OCI-LY1 (cell line): ENCODE measurements at regions not wholly inside any gene's neighbourhood (a gene's known extent, or its start where the extent isn't known, plus 50 kb on each side); places are given as distances from the start of the nearest gene placed in this dataset.

Experiments used
- H2AFZ ChIP-seq: fragments of 200-600 bp; sonication (generic), shearing (Covaris generic); 2 replicates; pipeline ENCODE4 v1.6.0; 2014; ENCODE audit warnings: antibody characterized with exemption, mild to moderate bottlenecking, low read length
- H3F3A ChIP-seq: fragments of 200-600 bp; sonication (generic), shearing (Covaris generic); 2 replicates; pipeline ENCODE4 v1.6.0; 2014; ENCODE audit warnings: mild to moderate bottlenecking, antibody characterized with exemption, low read length, moderate library complexity; ENCODE audit not compliant: insufficient read depth
- H3K27ac ChIP-seq: fragments of 200-600 bp; sonication (generic); 2 replicates; pipeline ENCODE4 v1.5.1; 2014; ENCODE audit warnings: low read length, mixed run types, mild to moderate bottlenecking, low read depth; ENCODE audit not compliant: poor library complexity, severe bottlenecking
- H3K27me3 ChIP-seq: fragments of 200-600 bp; sonication (generic); 2 replicates; pipeline ENCODE4 v1.6.0; 2014; ENCODE audit warnings: antibody characterized with exemption, mild to moderate bottlenecking, low read length, moderate library complexity; ENCODE audit not compliant: insufficient read depth
- H3K36me3 ChIP-seq: fragments of 200-600 bp; sonication (generic); 2 replicates; pipeline ENCODE4 v1.6.1; 2014; ENCODE audit warnings: mild to moderate bottlenecking, antibody characterized with exemption, low read length, moderate library complexity, mixed read lengths; ENCODE audit not compliant: insufficient read depth
- H3K4me1 ChIP-seq: fragments of 200-600 bp; sonication (generic); 2 replicates; pipeline ENCODE4 v1.5.1; 2014; ENCODE audit warnings: mild to moderate bottlenecking, low read length, moderate library complexity; ENCODE audit not compliant: insufficient read depth, severe bottlenecking
- H3K4me2 ChIP-seq: fragments of 200-600 bp; sonication (generic), shearing (Covaris generic); 2 replicates; pipeline ENCODE4 v1.6.1; 2014; ENCODE audit warnings: low read length
- H3K4me3 ChIP-seq: fragments of 200-600 bp; sonication (generic); 2 replicates; pipeline ENCODE4 v1.5.1; 2014; ENCODE audit warnings: low read length, low read depth, mild to moderate bottlenecking, mixed read lengths; ENCODE audit not compliant: poor library complexity, severe bottlenecking
- H3K79me2 ChIP-seq: fragments of 200-600 bp; shearing (Covaris generic); 2 replicates; pipeline ENCODE4 v1.6.1; 2016; ENCODE audit warnings: mixed run types, low read length, mixed read lengths; ENCODE audit not compliant: insufficient read depth
- H3K9ac ChIP-seq: fragments of 200-600 bp; sonication (generic), shearing (Covaris generic); 2 replicates; pipeline ENCODE4 v1.6.1; 2014; ENCODE audit warnings: mild to moderate bottlenecking, low read length, mixed read lengths
- H3K9me2 ChIP-seq: fragments of 200-600 bp; sonication (generic), shearing (Covaris generic); 2 replicates; pipeline ENCODE4 v1.6.1; 2014; ENCODE audit warnings: low read depth, mild to moderate bottlenecking, low read length, mixed read lengths
- H3K9me3 ChIP-seq: fragments of 200-600 bp; shearing (Covaris generic); 2 replicates; pipeline ENCODE4 v1.6.1; 2014; ENCODE audit warnings: low read length, mixed read lengths
- H4K20me1 ChIP-seq: fragments of 200-600 bp; sonication (generic), shearing (Covaris generic); 2 replicates; pipeline ENCODE4 v1.6.0; 2016; ENCODE audit warnings: mild to moderate bottlenecking, low read length; ENCODE audit not compliant: insufficient read depth
- CTCF ChIP-seq: fragments of 200-600 bp; sonication (generic), shearing (Covaris generic); IDR thresholded peaks from 2 replicates; pipeline ENCODE4 v1.5.1; 2017; ENCODE audit warnings: mild to moderate bottlenecking, antibody characterized with exemption, low read length, moderate library complexity, mixed read lengths
- EZH2 ChIP-seq: fragments of 200-600 bp; sonication (generic), shearing (Covaris generic); IDR thresholded peaks from 2 replicates; pipeline ENCODE4 v1.8.0; 2017; ENCODE audit warnings: borderline replicate concordance, mixed run types, mild to moderate bottlenecking, antibody characterized with exemption, low read length, moderate library complexity, mixed read lengths

- no peak for TF ChIP-seq CTCF
- no peak for TF ChIP-seq EZH2
- Histone ChIP-seq H3K36me3 (no peaks in the 10 kb centered on the region), H4K20me1 (no peaks in the 10 kb centered on the region), H3K27ac (no peak overlapping the region), H2AFZ (no peak overlapping the region), H3K79me2 (no peaks in the 10 kb centered on the region), H3K4me2 (no peak overlapping the region), H3F3A (no peaks in the 10 kb centered on the region), H3K27me3 (no peaks in the 10 kb centered on the region), H3K4me1 (no peaks in the 10 kb centered on the region), H3K9me3 (no peaks in the 10 kb centered on the region), H3K9ac (no peak overlapping the region), H3K4me3 (no peak overlapping the region), H3K9me2 (no peaks in the 10 kb centered on the region)
These were observed 180.1 kb downstream of the SYK start for GRCh38 chr9:90981726-90982125.

GRCh38 chr9:90983394-90983793 is 181.8 kb downstream of the SYK start:
- H3K9me3 ChIP-seq, result no peaks in the 10 kb centered on the region
- no peaks in the 10 kb centered on the region for H3K36me3 ChIP-seq
- no peaks in the 10 kb centered on the region for H3K9me2 ChIP-seq
- H3K4me3 ChIP-seq, result no peak overlapping the region
- H4K20me1 ChIP-seq, result no peaks in the 10 kb centered on the region
- no peak overlapping the region for H3K4me2 ChIP-seq
- no peaks in the 10 kb centered on the region for H3K27me3 ChIP-seq
- H3F3A ChIP-seq, result no peaks in the 10 kb centered on the region
- H3K4me1 ChIP-seq, result no peaks in the 10 kb centered on the region
- H3K27ac ChIP-seq, result no peak overlapping the region
- H3K79me2 ChIP-seq, result no peaks in the 10 kb centered on the region
- TF ChIP-seq EZH2, result no peak
- no peak for TF ChIP-seq CTCF
- no peak overlapping the region for H2AFZ ChIP-seq
- H3K9ac ChIP-seq, result no peak overlapping the region

- Histone ChIP-seq H3K27ac (no peak overlapping the region), H4K20me1 (no peaks in the 10 kb centered on the region), H3K4me2 (no peak overlapping the region), H3K4me1 (no peaks in the 10 kb centered on the region), H3K9ac (no peak overlapping the region), H3K9me3 (no peaks in the 10 kb centered on the region), H3K27me3 (no peaks in the 10 kb centered on the region), H3K79me2 (no peaks in the 10 kb centered on the region), H3F3A (no peaks in the 10 kb centered on the region), H3K36me3 (no peaks in the 10 kb centered on the region), H3K4me3 (no peak overlapping the region), H2AFZ (no peak overlapping the region), H3K9me2 (no peaks in the 10 kb centered on the region)
- TF ChIP-seq CTCF (no peak), EZH2 (no peak)
These were observed 184.0 kb downstream of the SYK start for GRCh38 chr9:90985631-90986030.
